GM21360 (cell line): ENCODE measurements at regions not wholly inside any gene's neighbourhood (a gene's known extent, or its start where the extent isn't known, plus 50 kb on each side); places are given as distances from the start of the nearest gene placed in this dataset.

Source experiments
- ATAC-seq: cut with Tn5 transposase; IDR thresholded peaks from one replicate; pipeline ENCODE4 v1.9.1; 2021; ENCODE audit warnings: mild to moderate bottlenecking, moderate library complexity; ENCODE audit not compliant: unreplicated experiment

DNA sequence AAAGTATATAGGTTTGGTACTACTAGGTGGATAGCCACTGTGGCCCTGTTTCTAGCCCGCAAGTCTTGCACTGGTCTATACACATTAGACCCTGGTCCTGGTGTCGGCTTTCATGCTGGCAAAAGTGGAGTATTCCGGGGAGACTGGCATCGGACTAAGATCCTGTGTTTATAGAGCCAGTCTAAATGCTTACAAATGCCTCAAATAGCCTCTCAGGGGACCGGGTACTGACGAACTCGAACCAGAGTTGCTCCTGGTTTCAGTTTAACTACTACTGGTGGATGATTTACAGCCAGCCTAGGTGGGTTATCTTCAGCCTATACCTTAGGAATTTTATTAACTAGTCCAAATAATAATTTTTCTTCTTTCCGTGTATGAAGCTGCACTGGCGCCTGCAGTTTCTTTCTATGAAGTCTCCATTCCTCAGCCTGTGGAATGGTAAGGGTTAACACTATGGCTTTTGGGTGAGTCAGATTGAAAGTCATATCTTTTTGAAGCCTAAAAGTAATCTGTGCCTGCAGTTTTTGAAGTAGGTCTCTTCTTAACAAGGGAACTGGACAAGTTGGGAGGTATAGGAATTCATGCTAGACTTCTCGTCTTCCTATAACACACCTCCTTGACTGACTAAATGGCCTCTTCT is 51.3 kb downstream of the OR10H4 start:
- ATAC-seq: no peak

DNA sequence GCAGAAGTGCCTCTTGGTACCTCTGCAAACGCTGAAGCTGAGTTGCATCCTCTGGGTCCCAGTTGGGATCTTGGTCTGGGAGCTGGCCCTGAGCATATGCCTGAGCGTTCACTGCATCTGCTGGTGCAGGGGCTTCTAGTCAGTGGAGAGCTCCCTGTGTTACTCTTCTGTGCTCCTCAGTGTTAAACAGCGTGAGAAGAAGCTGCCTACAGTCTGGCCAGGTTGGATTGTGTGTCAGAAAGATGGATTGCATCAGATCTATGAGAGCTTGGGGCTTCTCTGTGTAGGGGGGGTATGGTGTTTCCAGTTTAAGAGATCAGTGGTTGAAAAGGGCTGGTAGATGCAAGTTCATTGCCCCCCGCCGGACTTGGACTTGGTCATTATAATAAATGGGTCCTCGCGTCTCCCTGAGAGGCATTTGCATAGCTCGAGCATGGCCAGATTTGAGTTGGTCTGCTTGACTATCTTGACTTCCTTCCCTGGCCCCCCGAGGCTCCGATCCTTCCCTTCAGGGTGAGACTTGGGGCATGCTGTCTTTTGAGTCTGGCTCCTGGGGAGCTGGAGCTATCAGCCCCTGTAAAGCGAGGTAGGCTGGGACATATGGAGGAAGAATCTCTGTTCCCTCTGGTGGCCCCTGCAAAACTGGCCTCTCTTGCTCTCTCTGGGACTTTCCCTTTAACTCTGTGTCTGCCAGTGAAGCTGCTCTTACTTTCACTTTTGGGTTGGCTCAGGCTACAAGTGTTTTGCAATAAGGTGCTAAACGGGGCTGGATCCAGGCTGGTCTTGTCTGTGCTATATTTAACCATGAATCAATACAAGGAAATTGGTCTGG is 52.9 kb downstream of the OR10H4 start:
- peak; percentile 52 for ATAC-seq

DNA sequence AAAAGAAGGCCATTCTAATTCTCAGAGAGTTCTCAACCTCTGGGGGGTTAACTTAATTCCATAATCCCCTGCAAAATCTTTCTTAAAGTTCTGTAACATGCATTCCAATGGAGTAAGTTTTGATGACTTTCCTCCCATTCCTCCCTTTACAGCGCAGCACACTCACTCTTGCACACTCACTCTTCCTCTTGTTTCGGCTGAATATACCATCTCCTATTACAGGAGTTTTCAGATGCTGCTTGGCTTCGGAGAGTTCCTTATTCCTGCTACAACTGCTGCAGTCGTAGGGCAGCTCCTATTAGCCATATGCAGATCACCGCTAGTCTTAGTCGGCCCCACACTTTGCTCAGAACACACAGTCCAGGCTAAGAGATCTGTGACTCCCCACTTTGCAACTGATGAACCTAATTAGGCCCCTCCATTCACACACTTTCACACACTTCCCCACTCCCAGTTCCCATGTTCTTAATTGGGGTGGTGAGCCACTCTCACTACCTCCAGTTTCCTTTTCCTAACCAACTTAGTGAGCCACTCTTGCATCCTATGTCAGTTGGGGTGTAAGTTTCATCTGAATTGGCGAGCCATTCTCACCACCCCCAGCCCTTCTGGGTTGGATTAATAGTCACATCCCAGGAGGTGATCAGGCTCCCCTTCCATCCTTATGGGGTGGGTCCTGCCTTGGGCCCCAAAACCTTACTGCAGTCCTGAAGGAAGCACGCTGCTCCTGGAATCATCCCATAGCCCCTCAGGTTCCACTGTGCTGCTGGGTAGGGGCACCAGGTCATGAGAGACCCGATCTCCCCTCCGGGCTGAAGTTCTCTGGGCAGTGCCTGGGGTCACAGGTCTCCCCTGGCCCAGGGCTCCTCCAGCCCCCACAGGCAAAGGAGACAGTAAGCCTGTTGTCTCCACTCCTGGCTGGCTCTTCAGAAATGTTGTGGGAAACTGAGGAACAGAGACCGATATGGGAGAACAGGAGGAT is 53.9 kb downstream of the OR10H4 start:
- no peak for ATAC-seq

DNA sequence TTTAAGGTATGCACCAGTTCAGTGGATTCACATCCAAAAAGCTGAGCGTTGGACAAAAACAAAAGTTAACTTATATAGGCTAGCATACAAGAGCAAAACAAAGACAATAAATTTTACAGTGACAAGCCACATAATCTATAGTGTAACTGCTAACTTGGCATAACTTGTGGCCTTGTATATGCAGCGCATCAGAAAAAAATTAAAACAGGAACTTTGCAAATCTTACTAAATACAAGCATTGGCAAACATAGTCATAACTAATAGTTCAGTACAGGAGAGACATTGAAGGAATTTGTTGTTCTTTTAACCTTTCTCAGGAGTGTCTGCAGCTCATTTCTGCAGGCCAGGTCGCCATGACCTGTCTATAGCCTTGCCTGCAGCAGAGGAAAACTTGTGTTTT is 54.6 kb downstream of the OR10H4 start:
- ATAC-seq: no peak

DNA sequence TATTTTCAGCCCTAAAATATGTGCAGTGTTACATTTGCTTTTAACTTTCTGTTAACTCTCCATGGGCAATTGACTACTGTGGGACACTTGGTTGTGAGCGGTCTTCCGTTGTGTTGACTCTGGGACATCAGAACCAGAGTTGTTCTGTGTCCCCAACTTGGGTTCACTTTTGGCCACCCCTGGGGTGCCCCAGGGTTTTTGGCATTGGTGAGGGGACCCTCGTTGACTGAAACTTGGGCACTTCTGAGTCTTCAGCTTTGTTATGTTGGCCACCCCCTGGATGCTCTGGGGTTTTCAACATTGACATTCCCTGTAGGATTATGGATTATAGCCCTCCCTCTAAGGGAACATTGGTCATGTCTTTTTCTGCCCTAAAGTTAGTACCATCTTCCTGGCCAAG is 57.1 kb downstream of the OR10H4 start:
- no peak for ATAC-seq

DNA sequence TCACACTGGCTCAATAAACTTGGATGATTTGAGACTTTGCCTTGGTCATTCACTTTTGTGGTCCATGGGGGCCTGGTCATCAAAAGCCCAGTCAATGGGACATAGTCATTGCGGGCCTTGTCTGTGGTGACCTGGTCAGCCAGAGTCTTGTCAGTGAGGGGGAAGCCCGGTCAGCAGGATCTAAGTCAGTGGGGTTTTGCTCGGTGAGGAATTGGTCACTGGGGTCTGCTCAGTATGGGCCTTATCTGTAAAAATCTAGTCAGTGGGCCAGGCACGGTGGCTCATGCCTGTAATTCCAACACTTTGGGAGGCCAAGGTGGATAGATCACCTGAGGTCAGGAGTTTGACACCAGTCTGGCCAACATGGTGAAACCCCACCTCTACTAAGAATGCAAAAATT is 63.7 kb upstream of the TPM4 start:
- ATAC-seq: no peak

DNA sequence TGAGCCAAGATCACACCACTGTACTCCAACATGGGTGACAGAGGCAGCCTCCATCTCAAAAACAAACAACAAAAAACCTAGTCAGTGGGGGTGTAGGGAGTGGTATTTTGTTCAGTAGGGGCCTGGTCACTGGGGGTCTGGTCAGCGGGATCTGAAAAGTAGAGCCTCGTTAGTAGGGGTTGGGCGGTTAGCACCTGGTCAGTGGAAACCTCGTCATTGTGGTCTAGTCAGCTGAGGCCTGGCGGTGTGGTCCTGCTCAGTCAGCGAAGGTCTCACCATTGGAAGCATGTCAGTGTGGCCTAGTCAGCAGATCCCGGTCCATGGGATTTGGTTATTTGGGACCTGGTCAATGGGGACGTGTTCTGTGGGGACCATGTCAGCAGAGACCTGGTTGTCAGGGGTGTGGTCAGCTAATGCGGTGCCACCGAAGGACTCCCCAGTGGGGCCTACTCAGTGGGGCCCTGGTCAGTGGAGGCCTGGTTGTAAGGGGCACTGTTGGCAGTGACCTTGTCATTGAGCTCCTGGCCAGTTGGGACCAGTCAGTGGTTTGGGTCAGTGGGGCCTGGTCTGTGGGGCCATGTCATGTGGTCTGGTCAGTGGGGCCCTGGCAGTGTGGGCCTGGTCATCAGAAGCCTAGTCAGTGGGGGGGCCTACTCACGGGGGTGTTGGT is 63.0 kb upstream of the TPM4 start:
- ATAC-seq: no peak

DNA sequence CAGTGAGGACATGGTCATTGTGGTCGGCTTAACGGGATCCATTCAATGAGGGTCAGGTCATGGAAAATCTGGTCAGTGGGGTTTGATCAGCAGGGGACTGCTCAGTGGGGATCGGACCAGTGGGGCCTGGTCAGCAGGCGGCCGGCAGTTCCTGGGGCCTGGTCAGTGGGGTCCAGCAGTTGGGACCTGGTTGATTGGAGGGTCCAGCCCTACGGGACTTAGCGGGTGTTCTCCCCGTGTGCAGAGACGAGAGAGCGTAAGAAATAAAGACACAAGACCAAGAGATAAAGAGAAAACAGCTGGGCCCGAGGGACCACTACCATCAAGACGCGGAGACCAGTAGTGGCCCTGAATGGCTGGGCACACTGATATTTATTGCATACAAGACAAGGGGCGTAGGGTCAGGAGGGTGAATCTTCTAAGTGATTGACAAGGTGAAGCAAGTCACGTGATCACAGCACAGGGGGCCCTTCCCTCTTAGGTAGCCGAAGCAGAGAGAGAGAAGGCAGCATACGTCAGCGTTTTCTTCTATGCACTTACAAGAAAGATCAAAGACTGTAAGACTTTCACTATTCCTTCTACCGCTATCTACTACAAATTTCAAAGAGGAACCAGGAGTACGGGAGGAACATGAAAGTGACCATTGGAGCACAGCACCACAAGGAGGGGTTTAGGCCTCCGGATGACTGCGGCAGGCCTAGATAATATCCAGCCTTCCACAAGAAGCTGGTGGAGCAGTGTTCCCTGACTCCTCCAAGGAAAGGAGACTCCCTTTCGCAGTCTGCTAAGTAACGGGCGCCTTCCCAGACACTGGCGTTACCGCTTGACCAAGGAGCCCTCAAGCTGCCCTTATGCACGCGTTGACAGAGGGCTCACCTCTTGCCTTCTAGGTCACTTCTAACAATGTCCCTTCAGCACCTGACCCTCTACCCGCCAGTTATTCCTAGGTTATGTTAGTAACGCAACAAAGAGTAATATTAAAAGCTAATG is 62.1 kb upstream of the TPM4 start:
- ATAC-seq: no peak

DNA sequence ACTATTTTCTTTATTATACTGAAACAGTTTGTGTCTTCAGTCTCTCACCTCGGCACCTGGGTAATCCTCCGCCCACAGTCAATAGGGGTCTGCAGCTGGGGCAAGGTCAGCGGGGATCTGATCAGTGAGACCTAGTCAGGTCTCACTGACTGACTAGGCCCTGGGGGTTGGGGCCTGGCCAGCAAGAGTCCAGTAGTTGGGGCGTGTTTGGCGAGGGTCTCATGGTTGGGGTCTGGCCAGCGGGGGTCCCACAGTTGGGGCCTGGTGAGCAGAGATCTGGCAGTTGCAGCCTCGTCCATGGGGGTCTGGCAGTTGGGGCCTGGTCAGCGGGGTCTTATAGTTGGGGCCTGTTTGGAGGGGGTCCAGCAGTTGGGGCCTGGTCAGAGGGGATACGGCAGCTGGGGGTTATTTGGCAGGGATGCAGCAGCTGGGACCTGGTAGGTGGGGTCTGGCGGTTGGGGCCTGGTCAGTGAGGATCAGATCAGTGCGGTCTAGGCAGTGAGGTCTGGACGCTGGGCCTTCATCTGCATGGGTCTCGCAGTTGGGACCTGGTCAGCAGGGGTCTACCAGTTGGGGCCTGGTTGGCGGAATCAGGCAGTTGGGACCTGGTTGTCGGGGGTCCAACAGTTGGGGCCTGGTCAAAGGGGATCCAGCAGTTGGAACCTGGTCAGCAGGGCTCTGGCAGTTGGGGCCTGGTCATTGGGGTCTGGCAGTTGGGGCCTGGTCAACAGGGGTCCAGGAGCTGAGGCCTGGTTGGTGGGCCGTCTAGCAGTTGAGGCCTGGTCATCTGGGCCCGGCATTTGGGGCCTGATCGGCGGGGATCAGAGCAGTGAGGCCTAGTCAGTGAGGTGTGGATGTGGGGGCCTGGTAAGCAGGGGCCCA is 61.1 kb upstream of the TPM4 start:
- ATAC-seq: no peak

DNA sequence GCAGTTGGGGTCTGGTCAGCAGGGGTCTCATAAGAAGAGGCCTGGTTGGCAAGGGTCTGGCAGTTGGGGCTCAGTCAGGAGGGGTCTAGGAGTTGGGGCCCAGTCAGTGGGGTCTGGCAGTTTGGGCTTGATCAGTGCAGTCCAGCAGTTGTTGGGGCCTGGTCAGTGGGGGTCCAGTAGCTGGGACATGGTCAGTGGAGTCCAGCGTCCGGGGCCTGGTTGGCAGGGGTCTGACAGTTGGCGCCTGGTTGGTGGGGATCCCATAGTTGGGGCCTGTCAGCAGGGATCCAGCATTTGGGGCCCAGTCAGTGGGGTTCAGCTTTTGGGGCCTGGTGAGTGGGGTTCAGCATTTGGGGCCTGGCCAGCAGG is 60.5 kb upstream of the TPM4 start:
- no peak for ATAC-seq

DNA sequence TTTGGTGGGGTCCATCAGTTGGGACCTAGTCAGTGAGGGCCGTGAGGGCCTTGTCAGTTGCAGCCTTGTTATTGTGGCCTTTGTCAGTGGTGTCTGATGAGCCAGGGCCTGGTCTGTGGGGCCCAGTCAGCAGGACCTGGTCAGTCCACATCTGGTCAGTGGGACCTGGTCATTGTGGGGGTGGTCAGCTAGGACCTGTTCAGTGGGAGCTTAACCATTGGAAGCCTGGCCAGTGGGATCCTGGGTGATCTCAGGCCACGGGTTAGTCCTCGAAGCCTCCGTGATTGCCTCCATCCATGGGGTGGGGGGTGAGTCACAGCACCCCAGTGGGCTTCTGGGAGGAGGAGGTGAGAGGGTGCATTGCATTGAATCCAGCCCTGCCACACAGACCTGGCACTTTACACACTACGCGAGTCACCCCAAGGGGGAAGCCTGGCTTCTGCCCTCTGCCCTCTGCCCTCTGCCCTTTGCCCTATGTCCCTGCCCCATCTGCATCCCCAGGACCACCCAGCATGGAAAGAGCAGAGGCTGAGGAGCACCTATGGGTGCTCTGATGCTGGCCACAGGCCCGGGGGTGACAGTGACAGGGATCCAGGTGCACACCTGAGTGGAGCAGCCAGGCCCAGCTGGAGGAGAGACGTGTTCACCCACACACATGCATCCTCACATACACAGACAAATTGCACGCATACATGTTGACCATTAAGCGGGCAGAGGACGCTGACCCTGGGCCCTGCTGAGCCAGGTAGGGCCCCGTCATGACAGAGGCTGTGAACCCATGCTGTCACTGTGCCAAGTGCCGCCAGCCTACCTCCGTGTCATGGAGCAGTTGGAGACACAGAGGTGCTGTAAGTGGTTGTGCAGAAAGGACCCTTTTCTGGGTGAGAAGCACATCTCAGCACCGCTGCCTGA is 59.8 kb upstream of the TPM4 start:
- no peak for ATAC-seq

DNA sequence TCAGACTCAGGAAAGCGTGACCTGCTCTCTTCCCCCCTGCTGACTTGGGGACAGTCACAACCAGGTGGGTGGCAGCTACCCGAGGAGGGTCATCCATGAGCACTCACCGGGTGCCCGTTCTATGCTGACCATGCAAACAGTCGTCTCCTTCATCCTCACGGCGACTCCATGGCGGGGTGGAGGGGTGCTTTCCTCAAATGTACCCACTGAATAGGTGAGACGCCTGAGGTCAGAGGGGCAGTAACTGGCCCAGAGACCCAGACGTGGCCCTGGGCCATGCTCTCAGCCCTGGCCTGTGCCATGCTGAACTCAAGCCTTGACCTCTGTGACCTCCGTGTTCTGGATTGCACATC is 59.2 kb upstream of the TPM4 start:
- no peak for ATAC-seq

DNA sequence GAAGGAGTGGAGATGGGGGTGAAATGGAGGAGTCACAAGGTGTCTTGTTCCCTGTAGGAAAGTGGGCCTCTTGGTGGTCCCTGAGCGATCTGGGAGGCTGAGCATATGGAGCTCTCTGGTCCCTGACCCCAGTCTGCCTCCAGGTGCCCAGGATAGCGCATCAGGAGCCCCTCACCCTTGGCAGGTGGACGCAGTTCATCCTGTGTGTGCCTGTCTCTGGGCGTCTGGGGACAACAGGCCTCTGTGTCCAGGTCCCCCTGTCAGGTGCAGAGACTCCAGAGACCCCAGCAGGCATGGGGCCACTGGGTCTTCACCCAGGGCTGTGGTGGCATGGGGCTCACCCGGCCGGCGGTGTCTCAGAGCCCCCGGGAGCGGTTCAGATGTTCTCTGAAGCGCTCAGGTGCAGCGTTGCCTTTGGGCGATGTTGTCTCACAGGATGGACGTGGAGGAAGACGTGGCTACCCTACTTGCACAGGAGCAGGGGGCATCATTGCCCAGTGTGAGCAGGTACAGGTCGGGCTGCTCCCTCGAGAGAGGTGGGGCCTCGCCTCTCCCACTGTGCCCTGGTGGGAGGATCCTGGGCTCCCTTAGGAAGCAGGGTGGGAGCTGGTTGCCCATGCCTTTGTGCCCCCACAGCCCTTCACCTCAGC is 58.1 kb upstream of the TPM4 start:
- ATAC-seq: no peak

DNA sequence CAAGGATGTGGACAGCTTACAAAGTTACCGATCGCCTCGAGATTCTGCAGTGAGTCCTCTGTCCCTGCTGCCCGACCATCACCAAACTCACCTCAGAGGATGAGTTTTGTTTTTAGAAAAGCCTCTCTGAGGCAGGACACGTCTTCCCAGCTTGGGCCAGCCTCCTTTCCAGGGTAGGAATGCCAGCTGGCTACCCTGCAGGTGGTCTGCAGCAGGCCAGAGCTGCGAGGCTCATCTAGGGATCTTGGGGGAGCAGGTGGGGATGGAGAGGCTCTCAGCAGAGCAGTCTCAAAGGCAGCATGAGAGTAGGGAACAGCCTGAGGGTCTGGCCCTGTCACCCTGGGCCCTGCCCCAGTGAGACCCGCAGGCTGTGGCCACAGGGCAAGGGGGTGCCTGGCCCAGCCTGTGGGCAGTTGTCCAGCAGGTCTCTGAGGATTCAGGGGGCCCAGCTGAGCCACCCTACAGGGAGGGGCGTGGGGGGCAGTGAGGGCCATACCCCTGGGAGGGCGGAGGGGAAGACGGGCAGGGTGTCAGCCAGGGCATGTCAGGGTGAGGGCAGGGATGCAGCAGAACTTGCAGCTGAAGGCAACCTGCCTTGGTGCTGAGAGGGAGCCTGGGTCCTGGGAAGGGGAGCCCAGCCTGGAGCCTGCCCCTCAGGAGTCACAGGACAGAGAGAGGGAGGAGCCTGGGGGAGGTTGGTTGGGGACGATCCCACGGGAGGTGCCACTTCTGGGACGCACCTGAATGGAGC is 57.3 kb upstream of the TPM4 start:
- no peak for ATAC-seq

DNA sequence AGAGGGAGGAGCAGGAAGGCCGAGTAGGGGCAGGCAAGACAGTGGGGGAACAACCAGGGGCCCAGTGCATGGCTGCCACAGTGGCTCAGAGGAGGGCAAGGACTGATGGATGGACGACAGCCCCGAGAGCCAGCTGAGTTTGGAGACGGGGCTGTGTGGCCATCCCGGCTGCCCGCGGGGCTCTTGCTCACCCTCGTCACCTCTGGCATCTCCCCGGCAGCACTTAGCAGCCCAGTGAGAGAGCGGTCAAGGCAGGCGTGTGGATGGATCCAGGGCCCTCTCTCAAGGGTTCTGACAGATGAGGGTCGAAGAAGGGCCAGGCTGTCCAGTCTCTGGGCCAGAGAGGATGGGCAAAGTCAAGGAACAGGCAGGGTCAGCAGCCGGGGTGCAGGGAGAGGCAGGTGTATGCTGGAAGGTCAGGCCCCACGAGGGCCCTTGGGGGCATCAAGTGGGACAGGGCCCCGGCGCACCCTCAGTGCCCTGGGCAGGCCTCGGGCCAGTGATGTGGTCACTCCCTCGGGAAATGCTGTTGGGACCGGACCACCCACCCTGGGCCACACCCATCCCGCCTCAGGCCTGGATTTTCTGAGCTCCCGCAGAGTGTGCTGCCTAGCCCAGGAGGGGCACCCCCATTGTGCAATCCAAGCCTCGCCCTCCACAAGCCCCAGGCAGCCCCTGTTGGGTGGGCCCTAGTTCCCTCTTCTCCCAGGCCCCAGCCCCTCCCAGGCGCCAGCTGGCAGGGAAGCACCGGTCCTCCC is 56.4 kb upstream of the TPM4 start:
- ATAC-seq: no peak

DNA sequence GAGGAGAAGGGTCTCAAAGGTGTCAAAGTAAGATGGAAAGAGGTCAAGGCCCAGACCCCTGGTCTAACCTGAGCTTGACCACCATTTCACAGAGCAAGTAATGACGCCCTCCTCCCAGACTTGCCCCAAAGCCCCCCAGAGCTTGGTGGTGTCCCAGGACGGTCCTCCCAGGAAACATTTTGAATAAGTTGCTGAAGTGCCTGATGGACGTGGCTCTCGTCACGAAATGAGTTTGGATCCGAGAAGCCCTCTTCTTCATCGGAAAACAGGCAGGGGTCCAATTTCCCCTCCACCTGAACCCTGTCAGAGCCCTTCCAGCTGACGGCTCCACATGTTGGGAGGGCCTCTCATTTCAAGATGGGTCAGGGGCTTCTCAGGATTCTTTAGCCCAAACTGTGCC is 54.5 kb upstream of the TPM4 start:
- no peak for ATAC-seq
